Endodermal cell (in vitro differentiated cells): ENCODE measurements at regions not wholly inside any gene's neighbourhood (a gene's known extent, or its start where the extent isn't known, plus 50 kb on each side); places are given as distances from the start of the nearest gene placed in this dataset.

Source experiments
- DNase-seq: peaks from one replicate; pipeline ENCODE4 v3.0.0-alpha.2; 2017
- H3K27ac ChIP-seq: 2 replicates; pipeline ENCODE4 v1.5.1; 2013; ENCODE audit warnings: mild to moderate bottlenecking, low read depth, low read length, moderate library complexity
- H3K27me3 ChIP-seq: 2 replicates; pipeline ENCODE4 v1.6.1; 2013; ENCODE audit warnings: mild to moderate bottlenecking, low read length, moderate library complexity; ENCODE audit not compliant: insufficient read depth, control insufficient read depth, poor library complexity, severe bottlenecking
- H3K36me3 ChIP-seq: 2 replicates; pipeline ENCODE4 v1.7.0; 2013; ENCODE audit warnings: mild to moderate bottlenecking, low read length, moderate library complexity; ENCODE audit not compliant: control insufficient read depth, insufficient read depth
- H3K4me1 ChIP-seq: one replicate; pipeline ENCODE4 v1.7.0; 2013; ENCODE audit warnings: low read length; ENCODE audit not compliant: control insufficient read depth, insufficient read depth
- H3K4me3 ChIP-seq: 2 replicates; pipeline ENCODE4 v1.5.1; 2013; ENCODE audit warnings: mild to moderate bottlenecking, low read length, moderate library complexity
- H3K9ac ChIP-seq: 2 replicates; pipeline ENCODE4 v1.6.1; 2013; ENCODE audit warnings: mild to moderate bottlenecking, low read length, moderate library complexity; ENCODE audit not compliant: poor library complexity, severe bottlenecking; ENCODE audit errors: extremely low read depth
- H3K9me3 ChIP-seq: 2 replicates; pipeline ENCODE4 v1.6.1; 2013; ENCODE audit warnings: mild to moderate bottlenecking, low read length, moderate library complexity; ENCODE audit not compliant: control insufficient read depth
- H3K27ac Mint-ChIP-seq: 2 replicates; pipeline ENCODE4 v1.8.0; 2020; ENCODE audit warnings: mixed read lengths
- H3K27me3 Mint-ChIP-seq: 2 replicates; pipeline ENCODE4 v1.8.0; 2021; ENCODE audit warnings: mild to moderate bottlenecking, mixed read lengths; ENCODE audit not compliant: insufficient read depth
- H3K36me3 Mint-ChIP-seq: 2 replicates; pipeline ENCODE4 v1.8.0; 2020; ENCODE audit warnings: low read depth, mixed read lengths
- H3K4me1 Mint-ChIP-seq: 2 replicates; pipeline ENCODE4 v1.8.0; 2020; ENCODE audit warnings: mixed read lengths
- H3K4me3 Mint-ChIP-seq: 2 replicates; pipeline ENCODE4 v1.8.0; 2020; ENCODE audit warnings: mild to moderate bottlenecking, moderate library complexity, mixed read lengths
- H3K9me3 Mint-ChIP-seq: 2 replicates; pipeline ENCODE4 v1.8.0; 2020; ENCODE audit warnings: mild to moderate bottlenecking, mixed read lengths
- CTCF ChIP-seq: fragments of 200-600 bp; sonication (generic); conservative IDR thresholded peaks from 2 replicates; pipeline ENCODE4 v1.5.0; 2021; ENCODE audit warnings: antibody characterized with exemption, mild to moderate bottlenecking
- WGBS, 2 experiments: methylation state at CpG; one replicate each; pipeline versions ENCODE4 v1.1.5 to v1.1.7; 2013; ENCODE audit warnings: missing lambda C conversion rate in 2 of 2, mixed read lengths in 1 of 2; ENCODE audit not compliant: insufficient coverage in 1 of 2, insufficient read length in 1 of 2; 5-methylcytosine and 5-hydroxymethylcytosine counted together

- no peak for DNase-seq
- Mint-ChIP-seq H3K27me3 (no peaks in the 10 kb centered on the region), H3K4me3 (no peak overlapping the region), H3K36me3 (no peaks in the 10 kb centered on the region), H3K9me3 (no peaks in the 10 kb centered on the region), H3K4me1 (peaks cover 6% of the 10 kb centered on the region), H3K27ac (no peak overlapping the region)
- 85 to 92% methylated on average over 2 to 5 of the region's 5 CpGs for whole genome bisulfite sequencing, 2 experiments
- Histone ChIP-seq H3K4me1 (no peaks in the 10 kb centered on the region), H3K27me3 (no peaks in the 10 kb centered on the region), H3K9ac (no peak overlapping the region), H3K36me3 (no peaks in the 10 kb centered on the region), H3K4me3 (no peak overlapping the region), H3K27ac (no peak overlapping the region), H3K9me3 (no peaks in the 10 kb centered on the region)
- no peak for TF ChIP-seq CTCF
Measured at GRCh38 chr4:149949381-149949780, 128.9 kb upstream of the DCLK2 start.

- WGBS, 2 experiments = 79 to 83% methylated on average over 2 to 5 of the region's 5 CpGs
- no peaks in the 10 kb centered on the region for H3K27me3 ChIP-seq
- H3K9me3 ChIP-seq = no peaks in the 10 kb centered on the region
- Mint-ChIP-seq H3K27ac (no peak overlapping the region), H3K4me1 (peaks cover 6% of the 10 kb centered on the region), H3K36me3 (no peaks in the 10 kb centered on the region), H3K4me3 (no peak overlapping the region), H3K27me3 (no peaks in the 10 kb centered on the region), H3K9me3 (no peaks in the 10 kb centered on the region)
- H3K36me3 ChIP-seq = no peaks in the 10 kb centered on the region
- TF ChIP-seq CTCF = no peak
- H3K4me3 ChIP-seq = no peak overlapping the region
- peak overlapping the region; percentile 47 for H3K27ac ChIP-seq
- no peak for DNase-seq
- H3K9ac ChIP-seq = no peak overlapping the region
- H3K4me1 ChIP-seq = no peaks in the 10 kb centered on the region
Measured at GRCh38 chr4:149951152-149951900, 126.9 kb upstream of the DCLK2 start.

GRCh38 chr4:149952101-149952500, 126.1 kb upstream of the DCLK2 start:
- H3K27me3 ChIP-seq = no peaks in the 10 kb centered on the region
- Mint-ChIP-seq H3K4me1 (peaks cover 6% of the 10 kb centered on the region), H3K27ac (no peak overlapping the region), H3K9me3 (no peaks in the 10 kb centered on the region), H3K4me3 (no peak overlapping the region), H3K36me3 (no peaks in the 10 kb centered on the region), H3K27me3 (no peaks in the 10 kb centered on the region)
- H3K4me1 ChIP-seq = no peaks in the 10 kb centered on the region
- no peak for DNase-seq
- no peak overlapping the region for H3K4me3 ChIP-seq
- H3K9ac ChIP-seq = no peak overlapping the region
- WGBS, 2 experiments = 83 to 100% methylated on average over 1 of the region's 1 CpG
- H3K36me3 ChIP-seq = no peaks in the 10 kb centered on the region
- H3K9me3 ChIP-seq = no peaks in the 10 kb centered on the region
- no peak overlapping the region for H3K27ac ChIP-seq
- TF ChIP-seq CTCF = no peak
